ENCODE measurements at regions not wholly inside any gene's neighbourhood (a gene's known extent, or its start where the extent isn't known, plus 50 kb on each side); places are given as distances from the start of the nearest gene placed in this dataset.

GRCh38 chr3:29201604-29202003 is 79.3 kb upstream of the RBMS3 start:
- DNase-seq: no peak

- no peak for DNase-seq
These were observed 78.5 kb upstream of the RBMS3 start for GRCh38 chr3:29202378-29202777.

DNA sequence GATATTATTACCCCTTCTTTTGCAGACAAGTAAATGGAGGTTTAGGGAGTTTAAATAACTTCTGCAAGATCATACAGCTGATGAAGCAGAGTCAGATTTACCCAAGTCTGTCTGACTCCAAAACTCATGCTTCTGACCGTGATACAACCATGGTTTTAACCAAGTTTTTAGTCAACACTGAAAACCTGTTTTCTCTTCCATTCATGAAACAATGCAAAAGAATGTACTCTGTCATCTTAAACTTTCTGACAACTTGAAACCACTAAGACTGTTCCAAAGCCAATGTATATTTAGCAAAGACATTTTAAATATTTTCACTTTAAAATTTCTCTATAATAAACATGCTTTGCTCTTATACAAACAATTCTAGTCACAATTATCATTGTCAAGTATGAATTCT is 77.0 kb upstream of the RBMS3 start:
- no peak for DNase-seq

DNA sequence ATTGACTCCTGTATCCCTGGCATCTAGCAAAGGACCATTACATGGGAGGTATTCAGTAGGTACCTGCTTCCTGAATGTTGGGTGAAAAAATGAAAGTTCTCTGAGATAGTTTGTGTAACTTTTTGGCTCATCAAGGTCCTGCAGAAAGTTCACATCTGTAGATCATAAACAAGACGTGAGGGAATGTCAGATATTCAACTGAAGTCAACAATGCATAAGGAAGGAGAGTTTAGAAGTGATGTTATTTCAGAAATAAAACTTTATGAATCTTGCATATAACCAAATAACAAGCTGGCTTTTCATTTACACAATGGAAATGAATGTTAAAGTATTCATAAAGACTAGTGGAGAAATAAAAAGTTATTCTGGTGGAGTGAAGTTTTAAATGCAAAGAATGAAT is 73.4 kb upstream of the RBMS3 start:
- DNase-seq: no peak

DNA sequence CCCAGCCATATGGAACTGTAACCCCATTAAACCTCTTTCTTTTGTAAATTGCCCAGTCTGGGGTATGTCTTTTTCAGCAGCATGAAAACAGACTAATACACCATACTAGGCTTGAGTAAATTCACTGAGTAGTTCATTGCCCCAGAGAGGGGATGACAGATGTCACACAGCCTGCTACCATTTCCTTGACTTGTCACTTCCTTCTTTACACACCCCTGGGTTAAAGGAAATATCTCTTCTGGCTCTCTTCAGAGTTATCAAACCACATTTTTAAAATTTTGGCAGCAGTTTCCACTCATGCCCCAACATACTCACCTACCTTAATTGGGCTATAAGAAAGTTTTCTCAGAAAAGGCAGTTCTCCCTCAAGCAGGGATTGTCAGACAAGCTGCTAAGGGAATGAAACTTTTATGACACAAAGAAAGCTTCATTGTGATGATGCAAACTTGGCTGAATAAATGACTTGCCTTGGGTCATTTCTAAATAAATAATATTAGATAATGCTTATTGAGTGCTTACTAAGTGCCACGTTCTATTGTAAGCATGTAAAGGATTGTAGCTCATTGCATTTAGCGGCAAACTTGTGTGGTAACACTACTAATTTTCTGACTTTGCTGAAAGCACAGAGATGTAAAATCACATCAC is 68.0 kb upstream of the RBMS3 start:
- DNase-seq: no peak

GRCh38 chr3:29214009-29214658 is 66.7 kb upstream of the RBMS3 start:
- DNase-seq: no peak

DNA sequence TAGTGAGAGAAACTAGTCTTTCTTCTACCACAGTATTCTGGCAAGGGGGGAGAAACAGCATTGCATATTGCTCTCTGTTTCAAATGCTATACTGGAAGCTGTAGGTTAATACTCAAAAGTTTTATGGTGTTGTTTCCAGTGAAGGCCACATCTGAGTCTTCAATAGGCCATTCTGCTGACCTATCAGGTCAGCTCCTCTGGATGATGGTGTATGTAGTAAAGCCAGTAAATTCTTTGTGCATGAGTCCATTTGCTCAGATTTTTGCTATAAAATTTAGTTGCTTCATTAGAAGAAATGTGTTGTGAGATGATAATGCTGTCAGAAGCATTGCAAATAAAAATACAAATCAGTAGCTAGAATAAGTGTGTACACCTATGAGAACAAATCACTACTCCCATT is 64.9 kb upstream of the RBMS3 start:
- no peak for DNase-seq

DNA sequence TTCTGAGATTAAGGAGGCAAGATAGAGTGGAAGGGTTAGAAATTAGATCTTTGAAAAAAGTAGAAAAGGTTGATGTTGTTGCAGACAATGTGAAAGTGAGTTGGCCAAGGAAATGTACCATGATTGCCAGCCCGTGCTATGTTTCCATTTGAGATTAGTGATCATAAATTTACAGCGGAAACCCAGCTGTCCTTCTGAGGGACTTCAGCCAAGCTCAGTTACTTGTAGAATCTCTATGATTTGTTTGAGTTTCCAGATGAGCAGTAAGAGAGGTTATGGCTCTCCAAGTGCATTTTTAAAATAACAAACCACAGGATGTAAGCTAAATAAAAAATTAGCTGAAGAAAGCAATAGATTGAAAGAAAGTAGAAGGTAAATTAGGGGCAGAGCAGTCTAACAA is 54.2 kb upstream of the RBMS3 start:
- no peak for DNase-seq

- no peak for DNase-seq
These were observed 53.6 kb upstream of the RBMS3 start for GRCh38 chr3:29227307-29227706.

All from activated naive CD4-positive, alpha-beta T cell treated with anti-CD3 and anti-CD28 coated beads, Interleukin-2, amount 50 U/mL, for 16 hours (primary cell).